Esophagus squamous epithelium (tissue), 4 donors: ENCODE measurements at regions not wholly inside any gene's neighbourhood (a gene's known extent, or its start where the extent isn't known, plus 50 kb on each side); places are given as distances from the start of the nearest gene placed in this dataset.

ENCODE experiments used
- CTCF ChIP-seq, 6 experiments: fragments of 450-650 bp in 4 of 6; fragments of 200-600 bp in 2 of 6; sonication (generic) in 2 of 6; IDR thresholded peaks; one replicate each; pipeline ENCODE4 v1.5.1; 2016 to 2019; ENCODE audit warnings: antibody characterized with exemption in 6 of 6, mild to moderate bottlenecking in 4 of 6, moderate library complexity in 4 of 6
- POLR2A ChIP-seq, 4 donors: fragments of 450-650 bp; IDR thresholded peaks; one replicate each; pipeline ENCODE4 v1.6.1; 2017; ENCODE audit warnings: antibody characterized with exemption in 4 of 4, mild to moderate bottlenecking in 4 of 4, moderate library complexity in 3 of 4

GRCh38 chrX:40245488-40246071 is 147.8 kb upstream of the BCOR start:
- TF ChIP-seq CTCF (IDR thresholded peaks at IDR 0.05), result no peak
- no peak for TF ChIP-seq POLR2A (IDR thresholded peaks at IDR 0.05)
